Lung (tissue), 11 donors: ENCODE measurements at regions not wholly inside any gene's neighbourhood (a gene's known extent, or its start where the extent isn't known, plus 50 kb on each side); places are given as distances from the start of the nearest gene placed in this dataset.
A peak's percentile ranks its signal among the peaks of the same experiment; 100 is the strongest.

Experiments
- ATAC-seq: fragments of 200-7000 bp; cut with Tn5 transposase; one replicate; pipeline ENCODE4 v1.9.1; 2020; ENCODE audit warnings: moderate number of reproducible peaks; ENCODE audit not compliant: insufficient read depth, low FRiP score
- DNase-seq, 3 donors: peaks; one replicate each; pipeline ENCODE4 v3.0.0-alpha.2; 2013 to 2017
- H3K27ac ChIP-seq, 2 donors: one replicate each; pipeline ENCODE4 v1.5.1; 2013; ENCODE audit warnings: mild to moderate bottlenecking in 2 of 2, moderate library complexity in 2 of 2, control low read depth in 1 of 2, inconsistent platforms in 1 of 2, low read depth in 1 of 2, low read length in 1 of 2
- H3K27me3 ChIP-seq, 3 donors: one replicate each; pipeline ENCODE4 v1.5.1; 2013; ENCODE audit warnings: low read length in 2 of 3; ENCODE audit not compliant: control insufficient read depth in 3 of 3, insufficient read depth in 3 of 3
- H3K36me3 ChIP-seq, 4 donors: one replicate each; pipeline ENCODE4 v1.5.1; 2013; ENCODE audit warnings: low read length in 4 of 4, mild to moderate bottlenecking in 1 of 4, moderate library complexity in 1 of 4; ENCODE audit not compliant: control insufficient read depth in 4 of 4, insufficient read depth in 4 of 4
- H3K4me1 ChIP-seq, 5 donors: one replicate each; pipeline ENCODE4 v1.5.1; 2013; ENCODE audit warnings: low read length in 5 of 5, mild to moderate bottlenecking in 2 of 5, moderate library complexity in 1 of 5; ENCODE audit not compliant: control insufficient read depth in 5 of 5, insufficient read depth in 5 of 5
- H3K4me3 ChIP-seq: one replicate; pipeline ENCODE4 v1.5.1; 2013; ENCODE audit warnings: mild to moderate bottlenecking, control low read depth, moderate library complexity
- H3K9ac ChIP-seq, 2 donors: one replicate each; pipeline ENCODE4 v1.5.1; 2013; ENCODE audit warnings: low read length in 2 of 2, control low read depth in 1 of 2; ENCODE audit not compliant: insufficient read depth in 1 of 2
- H3K9me3 ChIP-seq, 4 donors: one replicate each; pipeline ENCODE4 v1.5.1; 2013; ENCODE audit warnings: low read length in 3 of 4, mild to moderate bottlenecking in 1 of 4, moderate library complexity in 1 of 4; ENCODE audit not compliant: control insufficient read depth in 4 of 4, insufficient read depth in 3 of 4
- WGBS, 2 donors: extraction: QIAGEN DNeasy Blood & Tissue Kit; methylation state at CpG; one replicate each; pipeline ENCODE4 v1.1.7; 2013; 5-methylcytosine and 5-hydroxymethylcytosine counted together
- TF ChIP-seq, protein P1 (sequence below): IDR thresholded peaks from 2 replicates; pipeline ENCODE4 v1.5.1; 2012; ENCODE audit warnings: mild to moderate bottlenecking; ENCODE audit errors: control extremely low read depth, extremely low read depth
- donor health status: control.
- donor health status: control.
- donor health status: Bipolar disorder and iron deficiency.
- donor health status: healthy.
- donor health status: DM: yes; HTN: yes; CAD: no.

DNA sequence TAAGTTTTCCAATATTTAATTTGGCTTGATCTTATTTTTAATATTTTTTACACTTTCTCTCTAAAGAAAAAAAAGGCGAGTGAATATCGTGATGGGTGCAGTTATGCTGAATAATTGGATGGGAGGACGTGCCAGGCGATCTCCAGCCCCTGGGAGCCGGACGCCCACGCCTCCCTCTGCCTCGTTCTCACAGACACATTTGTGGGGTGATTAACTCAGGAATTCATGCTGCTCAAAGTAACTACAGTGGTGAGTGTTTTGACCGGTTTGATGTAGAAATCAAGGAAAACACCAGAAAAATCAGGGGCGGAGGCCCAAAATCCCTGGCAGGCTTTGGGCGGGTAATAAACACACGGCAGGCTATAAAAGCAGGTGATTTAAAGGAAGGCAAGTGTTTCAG lies 736.8 kb upstream of the SALL3 start:
- Histone ChIP-seq H3K27ac (no peak overlapping the region), H3K36me3 (no peaks in the 10 kb centered on the region), H3K9ac (no peak overlapping the region), H3K9me3 (peaks cover 0 to 1% (median 0%) of the 10 kb centered on the region in 4 donors), H3K4me1 (peaks cover 0 to 33% (median 14%) of the 10 kb centered on the region in 5 donors), H3K4me3 (no peak overlapping the region), H3K27me3 (no peaks in the 10 kb centered on the region)
- DNase-seq (peak in 1 of 3 donors; percentile 18), ATAC-seq (no peak)
- WGBS, 2 donors = 72 to 77% methylated on average over 12 of the region's 12 CpGs
- TF ChIP-seq, protein P1, sequence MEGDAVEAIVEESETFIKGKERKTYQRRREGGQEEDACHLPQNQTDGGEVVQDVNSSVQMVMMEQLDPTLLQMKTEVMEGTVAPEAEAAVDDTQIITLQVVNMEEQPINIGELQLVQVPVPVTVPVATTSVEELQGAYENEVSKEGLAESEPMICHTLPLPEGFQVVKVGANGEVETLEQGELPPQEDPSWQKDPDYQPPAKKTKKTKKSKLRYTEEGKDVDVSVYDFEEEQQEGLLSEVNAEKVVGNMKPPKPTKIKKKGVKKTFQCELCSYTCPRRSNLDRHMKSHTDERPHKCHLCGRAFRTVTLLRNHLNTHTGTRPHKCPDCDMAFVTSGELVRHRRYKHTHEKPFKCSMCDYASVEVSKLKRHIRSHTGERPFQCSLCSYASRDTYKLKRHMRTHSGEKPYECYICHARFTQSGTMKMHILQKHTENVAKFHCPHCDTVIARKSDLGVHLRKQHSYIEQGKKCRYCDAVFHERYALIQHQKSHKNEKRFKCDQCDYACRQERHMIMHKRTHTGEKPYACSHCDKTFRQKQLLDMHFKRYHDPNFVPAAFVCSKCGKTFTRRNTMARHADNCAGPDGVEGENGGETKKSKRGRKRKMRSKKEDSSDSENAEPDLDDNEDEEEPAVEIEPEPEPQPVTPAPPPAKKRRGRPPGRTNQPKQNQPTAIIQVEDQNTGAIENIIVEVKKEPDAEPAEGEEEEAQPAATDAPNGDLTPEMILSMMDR = no peak

DNA sequence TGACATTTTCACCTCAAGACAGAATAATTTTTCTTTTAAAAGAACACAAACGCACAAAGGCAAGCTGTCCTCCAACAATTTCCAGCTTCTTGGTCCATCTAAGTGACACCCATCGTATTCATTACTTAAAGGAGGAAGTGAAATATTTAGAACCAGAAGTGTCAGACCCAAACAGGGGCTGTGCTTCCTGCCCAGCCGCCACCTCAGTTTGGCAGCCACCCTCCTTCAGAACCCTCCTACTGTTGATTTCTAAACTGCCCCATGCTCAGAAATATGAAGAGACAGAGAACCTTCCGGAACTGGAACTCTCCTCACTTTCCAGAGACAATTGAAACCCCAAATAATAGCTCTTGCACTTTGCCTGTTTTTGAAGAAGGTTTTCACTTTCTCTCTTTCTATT lies 734.8 kb upstream of the SALL3 start:
- Histone ChIP-seq H3K36me3 (no peaks in the 10 kb centered on the region), H3K4me1 (peaks cover 0 to 33% (median 14%) of the 10 kb centered on the region in 5 donors), H3K27me3 (no peaks in the 10 kb centered on the region), H3K27ac (no peak overlapping the region), H3K9ac (no peak overlapping the region), H3K9me3 (no peaks in the 10 kb centered on the region), H3K4me3 (no peak overlapping the region)
- TF ChIP-seq, protein P1 = no peak
- WGBS, 2 donors = 42 to 49% methylated on average over 4 of the region's 4 CpGs
- no peak for ATAC-seq
- no peak for DNase-seq

DNA sequence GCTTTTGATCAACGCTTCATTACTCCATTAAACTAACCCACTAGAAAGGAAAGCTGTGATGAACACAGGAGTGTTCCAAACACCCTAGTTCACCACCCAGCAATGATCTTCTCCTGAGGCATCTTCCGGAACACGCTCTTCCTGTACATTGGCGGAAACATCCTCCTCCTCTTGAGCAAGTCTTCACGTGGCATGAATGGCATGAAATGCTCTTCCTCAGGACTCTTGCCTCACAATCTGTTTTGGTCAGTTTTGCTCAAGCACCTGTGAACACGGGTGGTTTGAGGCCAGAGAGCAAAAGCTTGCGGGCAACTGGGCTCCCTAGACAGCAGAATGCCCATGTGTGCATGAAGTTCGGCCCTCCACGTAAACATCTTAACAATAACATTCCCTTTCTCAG lies 734.2 kb upstream of the SALL3 start:
- Histone ChIP-seq H3K9ac (no peak overlapping the region), H3K9me3 (no peaks in the 10 kb centered on the region), H3K27ac (no peak overlapping the region), H3K4me1 (peaks cover 0 to 32% (median 14%) of the 10 kb centered on the region in 5 donors), H3K4me3 (no peak overlapping the region), H3K36me3 (no peaks in the 10 kb centered on the region), H3K27me3 (no peaks in the 10 kb centered on the region)
- TF ChIP-seq, protein P1 = no peak
- WGBS, 2 donors = 87 to 88% methylated on average over 9 of the region's 9 CpGs
- DNase-seq (no peak), ATAC-seq (no peak)

DNA sequence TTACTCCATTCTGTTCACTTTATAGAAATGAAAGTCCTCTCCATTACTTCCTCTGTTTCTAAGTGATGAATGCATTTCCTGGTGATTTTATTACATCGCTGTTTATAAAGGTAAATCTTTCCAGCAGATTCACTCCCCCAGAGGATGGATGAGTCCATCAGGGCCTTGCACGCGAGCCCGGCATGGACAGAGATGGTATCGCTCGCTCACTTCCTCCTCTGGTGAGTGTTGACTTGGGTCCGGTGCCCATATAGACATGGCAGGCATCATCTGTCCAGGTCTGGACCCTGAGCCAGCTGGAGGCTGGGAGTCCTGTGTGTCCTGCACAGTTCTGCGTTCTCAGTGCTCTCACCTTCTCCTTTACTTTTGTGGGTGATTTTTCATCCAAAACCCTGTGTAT lies 733.6 kb upstream of the SALL3 start:
- no peaks in the 10 kb centered on the region for H3K27me3 ChIP-seq
- ATAC-seq = no peak
- H3K4me1 ChIP-seq = peaks cover 0 to 26% (median 11%) of the 10 kb centered on the region in 5 donors
- H3K27ac ChIP-seq = no peak overlapping the region
- H3K9ac ChIP-seq = no peak overlapping the region
- TF ChIP-seq, protein P1 = no peak
- H3K4me3 ChIP-seq = no peak overlapping the region
- H3K9me3 ChIP-seq = no peaks in the 10 kb centered on the region
- DNase-seq = no peak
- 82 to 89% methylated on average over 8 of the region's 8 CpGs for WGBS, 2 donors
- no peaks in the 10 kb centered on the region for H3K36me3 ChIP-seq
